PC-9 (cell line): ENCODE measurements at regions not wholly inside any gene's neighbourhood (a gene's known extent, or its start where the extent isn't known, plus 50 kb on each side); places are given as distances from the start of the nearest gene placed in this dataset.

Experiments
- BruUV-seq: library from RNA; stranded (reverse); fragments of 400-500 nt; replicated peaks from 2 replicates; lab custom pipeline; 2021; lab: Mats Ljungman, UMichigan
- CTCF ChIA-PET: fragments of 300-600 bp; sonication (Branson Sonifier 250); formaldehyde crosslinking; loops from one replicate; lab custom pipeline; 2022; ENCODE audit warnings: antibody characterized with exemption; lab: Charles Lee
- POLR2A ChIA-PET: fragments of 300-600 bp; sonication (Branson Sonifier 250); formaldehyde crosslinking; loops from one replicate; lab custom pipeline; 2022; ENCODE audit warnings: antibody characterized with exemption; ENCODE audit not compliant: unreplicated experiment; lab: Charles Lee
- DNase-seq, 2 experiments: peaks; one replicate each; pipeline versions ENCODE4 v3.0.0 to v3.0.0-alpha.2; 2015 to 2022; ENCODE audit warnings: mixed read lengths in 1 of 2
- H2AFZ ChIP-seq: fragments of 200-600 bp; sonication (generic); 2 replicates; pipeline ENCODE4 v1.8.1; 2017; ENCODE audit warnings: antibody characterized with exemption
- H3F3A ChIP-seq: fragments of 200-600 bp; sonication (generic); 2 replicates; pipeline ENCODE4 v1.8.1; 2017; ENCODE audit warnings: antibody characterized with exemption, mild to moderate bottlenecking, low read depth; ENCODE audit not compliant: insufficient read depth
- H3K27ac ChIP-seq: fragments of 200-600 bp; sonication (generic); 2 replicates; pipeline ENCODE4 v1.6.1; 2016; ENCODE audit warnings: mixed run types
- H3K27me3 ChIP-seq: fragments of 200-600 bp; sonication (generic); 2 replicates; pipeline ENCODE4 v1.6.1; 2016; ENCODE audit warnings: low read depth, mixed run types; ENCODE audit not compliant: insufficient read depth
- H3K36me3 ChIP-seq: fragments of 200-600 bp; sonication (generic); 2 replicates; pipeline ENCODE4 v1.6.1; 2016; ENCODE audit warnings: low read depth, mixed run types
- H3K4me1 ChIP-seq: fragments of 200-600 bp; sonication (generic); replicated peaks from 2 replicates; pipeline ENCODE4 v1.6.1; 2016; ENCODE audit warnings: mixed run types; ENCODE audit not compliant: insufficient read depth
- H3K4me2 ChIP-seq: fragments of 200-600 bp; sonication (generic); 2 replicates; pipeline ENCODE4 v1.6.1; 2017; ENCODE audit warnings: mixed run types
- H3K4me3 ChIP-seq: fragments of 200-600 bp; sonication (generic); 2 replicates; pipeline ENCODE4 v1.6.1; 2016; ENCODE audit warnings: mixed run types
- H3K79me2 ChIP-seq: fragments of 200-600 bp; sonication (generic); 2 replicates; pipeline ENCODE4 v1.6.1; 2017; ENCODE audit warnings: low read depth, mixed run types
- H3K9me2 ChIP-seq: fragments of 200-600 bp; sonication (generic); 2 replicates; pipeline ENCODE4 v1.8.1; 2017; ENCODE audit warnings: mild to moderate bottlenecking; ENCODE audit not compliant: insufficient read depth
- H3K9me3 ChIP-seq: fragments of 200-600 bp; sonication (generic); 2 replicates; pipeline ENCODE4 v1.8.1; 2016; ENCODE audit warnings: low read depth; ENCODE audit not compliant: insufficient read depth
- H4K20me1 ChIP-seq: fragments of 200-600 bp; sonication (generic); 2 replicates; pipeline ENCODE4 v1.8.1; 2017; ENCODE audit not compliant: insufficient read depth
- CTCF ChIP-seq: fragments of 200-600 bp; sonication (generic); conservative IDR thresholded peaks from 2 replicates; pipeline ENCODE4 v1.6.1; 2017; ENCODE audit warnings: mixed run types, antibody characterized with exemption, mild to moderate bottlenecking, moderate library complexity
- EZH2 ChIP-seq: fragments of 200-600 bp; sonication (generic); IDR thresholded peaks from 2 replicates; pipeline ENCODE4 v1.8.0; 2017; ENCODE audit warnings: antibody characterized with exemption, low read depth
- intact Hi-C: fragments of 100-400 bp; cut with micrococcal nuclease; formaldehyde crosslinking; loops from one replicate; pipeline ENCODE4 v1.10.0; 2022; ENCODE audit not compliant: unreplicated experiment

- no peak for TF ChIP-seq CTCF
- TF ChIP-seq EZH2, result no peak
- no TSS peak for BruUV-seq
- Histone ChIP-seq H3K4me1 (no peaks in the 10 kb centered on the region), H3K4me3 (no peak overlapping the region), H3K4me2 (no peak overlapping the region), H3K27ac (no peak overlapping the region), H3K9me2 (no peaks in the 10 kb centered on the region), H3K27me3 (no peaks in the 10 kb centered on the region), H4K20me1 (no peaks in the 10 kb centered on the region), H3K36me3 (no peaks in the 10 kb centered on the region), H3K79me2 (no peaks in the 10 kb centered on the region), H3K9me3 (no peaks in the 10 kb centered on the region), H2AFZ (no peak overlapping the region), H3F3A (no peaks in the 10 kb centered on the region)
- ChIA-PET CTCF (no interaction called here), POLR2A (no interaction called here)
- intact Hi-C loops, result no loop called here
- DNase-seq, result no peak
These were observed 280.9 kb upstream of the TENM3 start for GRCh38 chr4:181962321-181962720.

- no peaks in the 10 kb centered on the region for H3K4me1 ChIP-seq
- no peaks in the 10 kb centered on the region for H3K9me2 ChIP-seq
- no peaks in the 10 kb centered on the region for H3F3A ChIP-seq
- TF ChIP-seq CTCF (no peak), EZH2 (no peak)
- no peaks in the 10 kb centered on the region for H4K20me1 ChIP-seq
- H3K27me3 ChIP-seq, result no peaks in the 10 kb centered on the region
- no peak for DNase-seq
- no peaks in the 10 kb centered on the region for H3K79me2 ChIP-seq
- ChIA-PET CTCF (no interaction called here), POLR2A (no interaction called here)
- H3K27ac ChIP-seq, result no peak overlapping the region
- no peak overlapping the region for H2AFZ ChIP-seq
- intact Hi-C loops, result no loop called here
- no peak overlapping the region for H3K4me3 ChIP-seq
- H3K9me3 ChIP-seq, result no peaks in the 10 kb centered on the region
- no peak overlapping the region for H3K4me2 ChIP-seq
- BruUV-seq, result no TSS peak
- H3K36me3 ChIP-seq, result no peaks in the 10 kb centered on the region
These were observed 278.5 kb upstream of the TENM3 start for GRCh38 chr4:181964731-181965130.

GRCh38 chr4:181966104-181966551 is 277.1 kb upstream of the TENM3 start:
- H3K4me2 ChIP-seq, result no peak overlapping the region
- no peaks in the 10 kb centered on the region for H3K27me3 ChIP-seq
- no peak for DNase-seq
- no peaks in the 10 kb centered on the region for H3K36me3 ChIP-seq
- intact Hi-C loops, result no loop called here
- CTCF ChIA-PET, result no interaction called here
- no peak overlapping the region for H3K27ac ChIP-seq
- H2AFZ ChIP-seq, result no peak overlapping the region
- POLR2A ChIA-PET, result no interaction called here
- TF ChIP-seq CTCF (no peak), EZH2 (no peak)
- no peak overlapping the region for H3K4me3 ChIP-seq
- no peaks in the 10 kb centered on the region for H3K9me2 ChIP-seq
- H4K20me1 ChIP-seq, result no peaks in the 10 kb centered on the region
- no peaks in the 10 kb centered on the region for H3K79me2 ChIP-seq
- H3K9me3 ChIP-seq, result no peaks in the 10 kb centered on the region
- no TSS peak for BruUV-seq
- no peaks in the 10 kb centered on the region for H3F3A ChIP-seq
- H3K4me1 ChIP-seq, result no peaks in the 10 kb centered on the region
